K562 (cell line): ENCODE measurements at regions not wholly inside any gene's neighbourhood (a gene's known extent, or its start where the extent isn't known, plus 50 kb on each side); places are given as distances from the start of the nearest gene placed in this dataset.
A peak's percentile ranks its signal among the peaks of the same experiment; 100 is the strongest.

Source experiments
- ATAC-seq: fragments of 200-7000 bp; cut with Tn5 transposase; 3 replicates; pipeline ENCODE4 v1.9.1; 2020; ENCODE audit warnings: moderate library complexity
- BruUV-seq: library from RNA; stranded (reverse); fragments of 400-500 nt; replicated peaks from 2 replicates; lab custom pipeline; 2021; lab: Mats Ljungman, UMichigan
- CTCF ChIA-PET: fragments of 300-600 bp; formaldehyde crosslinking; extraction: SDS; loops from one replicate; lab custom pipeline; 2021; ENCODE audit warnings: low intra/inter-chr PET ratio; lab: Yijun Ruan, JAX
- POLR2A ChIA-PET: fragments of 300-600, 350-650 bp; sonication (Branson Sonifier 250); formaldehyde crosslinking; extraction: SDS; loops from one replicate; lab custom pipeline; 2021; ENCODE audit warnings: antibody characterized with exemption, inconsistent platforms; lab: Yijun Ruan, JAX
- DNase-seq, 4 experiments: peaks; one replicate each; pipeline versions ENCODE4 v3.0.0 to v3.0.0-alpha.2; 2011 to 2018; ENCODE audit warnings: low spot score in 3 of 4, mixed read lengths in 3 of 4; ENCODE audit errors: extremely low read depth in 1 of 4
- FAIRE-seq: peaks from 2 replicates; lab custom pipeline; 2011; peaks lifted over from hg19 to GRCh38; lab: Jason Lieb, UNC
- H2AFZ ChIP-seq: 2 replicates; pipeline ENCODE4 v1.6.0; 2011; ENCODE audit warnings: low read depth, low read length, control low read depth, inconsistent platforms
- H3K27ac ChIP-seq: fragments of 200-600 bp; 3 replicates; pipeline ENCODE4 v1.8.0; 2011; ENCODE audit warnings: low read depth, mild to moderate bottlenecking, control low read depth, inconsistent platforms, low read length, moderate library complexity, mixed read lengths; ENCODE audit errors: extremely low read depth
- H3K27me3 ChIP-seq, 2 experiments: fragments of 300-600 bp in 1 of 2; 2 replicates in 1 of 2; 3 replicates in 1 of 2; pipeline versions ENCODE4 v1.6.0 to v1.8.0; 2011; ENCODE audit warnings: inconsistent platforms in 2 of 2, low read length in 2 of 2, mild to moderate bottlenecking in 1 of 2, mixed read lengths in 1 of 2, moderate library complexity in 1 of 2; ENCODE audit not compliant: control insufficient read depth in 2 of 2, insufficient read depth in 2 of 2
- H3K36me3 ChIP-seq: fragments of 300-600 bp; 3 replicates; pipeline ENCODE4 v1.8.0; 2011; ENCODE audit warnings: mild to moderate bottlenecking, low read length, inconsistent platforms; ENCODE audit not compliant: control insufficient read depth, insufficient read depth
- H3K4me1 ChIP-seq, 2 experiments: fragments of 200-600 bp in 1 of 2; replicated peaks in 1 of 2; 2 replicates in 1 of 2; 3 replicates in 1 of 2; pipeline versions ENCODE4 v1.5.1 to v1.8.0; 2011; ENCODE audit warnings: inconsistent platforms in 2 of 2, low read length in 2 of 2, mild to moderate bottlenecking in 1 of 2, mixed read lengths in 1 of 2, moderate library complexity in 1 of 2; ENCODE audit not compliant: control insufficient read depth in 2 of 2, insufficient read depth in 2 of 2
- H3K4me2 ChIP-seq: 2 replicates; pipeline ENCODE4 v1.6.1; 2011; ENCODE audit warnings: low read length, control low read depth, inconsistent platforms, mixed read lengths; ENCODE audit not compliant: insufficient read depth
- H3K4me3 ChIP-seq: fragments of 200-600 bp; sonication (generic), shearing (Covaris generic); 2 replicates; pipeline ENCODE4 v1.5.1; 2016; ENCODE audit warnings: control low read depth, inconsistent platforms
- H3K79me2 ChIP-seq: fragments of 200-600 bp; 3 replicates; pipeline ENCODE4 v1.8.0; 2011; ENCODE audit warnings: low read length, inconsistent platforms; ENCODE audit not compliant: control insufficient read depth, insufficient read depth
- H3K9ac ChIP-seq, 2 experiments: 2 replicates each; pipeline versions ENCODE4 v1.6.0 to v1.6.1; 2011; ENCODE audit warnings: low read depth in 2 of 2, low read length in 2 of 2, control low read depth in 1 of 2, inconsistent platforms in 1 of 2, mild to moderate bottlenecking in 1 of 2, mixed read lengths in 1 of 2; ENCODE audit not compliant: insufficient read depth in 1 of 2
- H3K9me1 ChIP-seq: one replicate; pipeline ENCODE4 v1.6.0; 2011; ENCODE audit warnings: inconsistent platforms, mild to moderate bottlenecking, low read length, moderate library complexity; ENCODE audit not compliant: control insufficient read depth, insufficient read depth
- H3K9me3 ChIP-seq: replicated peaks from 2 replicates; pipeline ENCODE4 v1.5.1; 2011; ENCODE audit warnings: low read depth, low read length, inconsistent platforms; ENCODE audit not compliant: control insufficient read depth, insufficient read depth
- H4K20me1 ChIP-seq: replicated peaks from 2 replicates; pipeline ENCODE4 v1.6.1; 2011; ENCODE audit warnings: low read length, inconsistent platforms, mixed read lengths; ENCODE audit not compliant: control insufficient read depth, insufficient read depth
- CTCF ChIP-seq, 3 experiments: IDR thresholded peaks in 2 of 3; conservative IDR thresholded peaks in 1 of 3; 2 replicates each; pipeline ENCODE4 v1.5.1; 2011 to 2012; ENCODE audit warnings: low read length in 3 of 3, mild to moderate bottlenecking in 3 of 3, control low read depth in 2 of 3, improper control_type of control experiment in 1 of 3, inconsistent platforms in 1 of 3, low read depth in 1 of 3, mixed read lengths in 1 of 3, moderate library complexity in 1 of 3; ENCODE audit not compliant: insufficient read depth in 2 of 3
- RBM15 ChIP-seq: fragments of 200-400 bp; formaldehyde crosslinking; IDR thresholded peaks from 2 replicates; pipeline ENCODE4 v1.6.1; 2018; ENCODE audit warnings: mild to moderate bottlenecking, low read length, moderate library complexity; ENCODE audit not compliant: insufficient read depth
- TAL1 ChIP-seq: fragments of 450-650 bp; IDR thresholded peaks from 2 replicates; pipeline ENCODE4 v1.6.1; 2016; ENCODE audit warnings: mild to moderate bottlenecking
- WHSC1 ChIP-seq: IDR thresholded peaks from one replicate; pipeline ENCODE4 v1.6.1; 2012; ENCODE audit warnings: low read length, control low read depth, inconsistent platforms
- ZNF316 ChIP-seq: fragments of 450-650 bp; IDR thresholded peaks from 2 replicates; pipeline ENCODE4 v1.6.1; 2016
- in situ Hi-C: fragments of 300-500 bp; cut with MboI; formaldehyde crosslinking; loops from 4 replicates; pipeline ENCODE4 v1.15.0; 2018; ENCODE audit warnings: inconsistent platforms, mixed read lengths
- intact Hi-C: fragments of 100-400 bp; cut with micrococcal nuclease; formaldehyde crosslinking; loops from 2 replicates; pipeline ENCODE4 v1.14.2; 2022
- TF ChIP-seq, protein P1 (sequence below): IDR thresholded peaks from 2 replicates; pipeline ENCODE4 v1.6.1; 2011; ENCODE audit warnings: borderline replicate concordance, low read depth, mild to moderate bottlenecking, moderate library complexity, low read length; ENCODE audit not compliant: insufficient read depth, poor library complexity, severe bottlenecking

GRCh38 chr6:147005499-147005898 is 198.7 kb upstream of the STXBP5 start (continued):
- TF ChIP-seq, protein P1, sequence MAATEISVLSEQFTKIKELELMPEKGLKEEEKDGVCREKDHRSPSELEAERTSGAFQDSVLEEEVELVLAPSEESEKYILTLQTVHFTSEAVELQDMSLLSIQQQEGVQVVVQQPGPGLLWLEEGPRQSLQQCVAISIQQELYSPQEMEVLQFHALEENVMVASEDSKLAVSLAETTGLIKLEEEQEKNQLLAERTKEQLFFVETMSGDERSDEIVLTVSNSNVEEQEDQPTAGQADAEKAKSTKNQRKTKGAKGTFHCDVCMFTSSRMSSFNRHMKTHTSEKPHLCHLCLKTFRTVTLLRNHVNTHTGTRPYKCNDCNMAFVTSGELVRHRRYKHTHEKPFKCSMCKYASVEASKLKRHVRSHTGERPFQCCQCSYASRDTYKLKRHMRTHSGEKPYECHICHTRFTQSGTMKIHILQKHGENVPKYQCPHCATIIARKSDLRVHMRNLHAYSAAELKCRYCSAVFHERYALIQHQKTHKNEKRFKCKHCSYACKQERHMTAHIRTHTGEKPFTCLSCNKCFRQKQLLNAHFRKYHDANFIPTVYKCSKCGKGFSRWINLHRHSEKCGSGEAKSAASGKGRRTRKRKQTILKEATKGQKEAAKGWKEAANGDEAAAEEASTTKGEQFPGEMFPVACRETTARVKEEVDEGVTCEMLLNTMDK, result peak; percentile 88
- peak; percentile 16 to 47 (median 43); a peak in 5 of 6 replicates for TF ChIP-seq CTCF (IDR thresholded peaks at IDR 0.05 in 2 of 3, conservative IDR thresholded peaks at IDR 0.05 in 1 of 3; ENCODE audit: insufficient read depth in 2 of 3, low read depth in 1 of 3, low read length in 3 of 3)
- peak; percentile 22; the same call in 1 of the 2 replicates for TF ChIP-seq TAL1
- TF ChIP-seq ZNF316, result no peak

GRCh38 chr6:147007441-147007840 is 196.8 kb upstream of the STXBP5 start:
- H2AFZ ChIP-seq, result no peak overlapping the region
- no peaks in the 10 kb centered on the region for H3K36me3 ChIP-seq
- H3K9ac ChIP-seq, result no peak overlapping the region
- H3K9me1 ChIP-seq, result no peaks in the 10 kb centered on the region
- BruUV-seq, result no TSS peak
- H3K27ac ChIP-seq, result no peak overlapping the region
- no peak overlapping the region for H3K4me3 ChIP-seq
- no peak for DNase-seq
- no peaks in the 10 kb centered on the region for H3K4me1 ChIP-seq
- TF ChIP-seq WHSC1 (no peak), RBM15 (no peak), ZNF316 (peak; percentile 21; the same call in 1 of the 2 replicates)
- H3K9me3 ChIP-seq, result no peaks in the 10 kb centered on the region
- no peak overlapping the region for H3K4me2 ChIP-seq
- no peaks in the 10 kb centered on the region for H4K20me1 ChIP-seq
- CTCF ChIA-PET, result no interaction called here
- no peaks in the 10 kb centered on the region for H3K79me2 ChIP-seq
- in situ Hi-C loops (no loop called here), intact Hi-C loops (no loop called here)
- ATAC-seq, result no peak
- no peak for FAIRE-seq
- POLR2A ChIA-PET, result interaction anchor here (1.2 kb wide), 1 partner anchor 9 kb away, joined by 3 read pairs; no protein-coding TSS in a partner anchor
- H3K27me3 ChIP-seq, result no peaks in the 10 kb centered on the region
